ENCODE measurements at regions not wholly inside any gene's neighbourhood (a gene's known extent, or its start where the extent isn't known, plus 50 kb on each side); places are given as distances from the start of the nearest gene placed in this dataset.

DNA sequence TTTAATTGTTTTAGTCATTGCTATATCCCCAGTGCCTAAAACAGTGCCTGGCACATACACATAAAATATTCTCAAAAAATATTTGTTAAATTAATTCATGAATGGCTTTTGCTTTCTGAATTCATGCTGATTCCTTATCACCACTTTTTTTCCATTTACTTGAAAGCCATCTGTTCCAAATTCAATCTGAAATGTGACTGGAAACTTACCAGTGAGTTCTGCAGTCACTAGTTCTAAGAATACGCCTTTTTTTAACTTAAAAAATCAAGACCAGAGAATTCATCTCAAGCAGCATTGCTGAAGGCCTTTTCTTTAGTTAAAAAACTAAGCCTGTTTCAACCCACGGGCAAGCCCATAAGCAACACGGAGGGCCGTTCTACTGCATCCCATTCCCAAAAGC lies 114.0 kb upstream of the ERCC4 start (continued):
- TF ChIP-seq, protein P1, sequence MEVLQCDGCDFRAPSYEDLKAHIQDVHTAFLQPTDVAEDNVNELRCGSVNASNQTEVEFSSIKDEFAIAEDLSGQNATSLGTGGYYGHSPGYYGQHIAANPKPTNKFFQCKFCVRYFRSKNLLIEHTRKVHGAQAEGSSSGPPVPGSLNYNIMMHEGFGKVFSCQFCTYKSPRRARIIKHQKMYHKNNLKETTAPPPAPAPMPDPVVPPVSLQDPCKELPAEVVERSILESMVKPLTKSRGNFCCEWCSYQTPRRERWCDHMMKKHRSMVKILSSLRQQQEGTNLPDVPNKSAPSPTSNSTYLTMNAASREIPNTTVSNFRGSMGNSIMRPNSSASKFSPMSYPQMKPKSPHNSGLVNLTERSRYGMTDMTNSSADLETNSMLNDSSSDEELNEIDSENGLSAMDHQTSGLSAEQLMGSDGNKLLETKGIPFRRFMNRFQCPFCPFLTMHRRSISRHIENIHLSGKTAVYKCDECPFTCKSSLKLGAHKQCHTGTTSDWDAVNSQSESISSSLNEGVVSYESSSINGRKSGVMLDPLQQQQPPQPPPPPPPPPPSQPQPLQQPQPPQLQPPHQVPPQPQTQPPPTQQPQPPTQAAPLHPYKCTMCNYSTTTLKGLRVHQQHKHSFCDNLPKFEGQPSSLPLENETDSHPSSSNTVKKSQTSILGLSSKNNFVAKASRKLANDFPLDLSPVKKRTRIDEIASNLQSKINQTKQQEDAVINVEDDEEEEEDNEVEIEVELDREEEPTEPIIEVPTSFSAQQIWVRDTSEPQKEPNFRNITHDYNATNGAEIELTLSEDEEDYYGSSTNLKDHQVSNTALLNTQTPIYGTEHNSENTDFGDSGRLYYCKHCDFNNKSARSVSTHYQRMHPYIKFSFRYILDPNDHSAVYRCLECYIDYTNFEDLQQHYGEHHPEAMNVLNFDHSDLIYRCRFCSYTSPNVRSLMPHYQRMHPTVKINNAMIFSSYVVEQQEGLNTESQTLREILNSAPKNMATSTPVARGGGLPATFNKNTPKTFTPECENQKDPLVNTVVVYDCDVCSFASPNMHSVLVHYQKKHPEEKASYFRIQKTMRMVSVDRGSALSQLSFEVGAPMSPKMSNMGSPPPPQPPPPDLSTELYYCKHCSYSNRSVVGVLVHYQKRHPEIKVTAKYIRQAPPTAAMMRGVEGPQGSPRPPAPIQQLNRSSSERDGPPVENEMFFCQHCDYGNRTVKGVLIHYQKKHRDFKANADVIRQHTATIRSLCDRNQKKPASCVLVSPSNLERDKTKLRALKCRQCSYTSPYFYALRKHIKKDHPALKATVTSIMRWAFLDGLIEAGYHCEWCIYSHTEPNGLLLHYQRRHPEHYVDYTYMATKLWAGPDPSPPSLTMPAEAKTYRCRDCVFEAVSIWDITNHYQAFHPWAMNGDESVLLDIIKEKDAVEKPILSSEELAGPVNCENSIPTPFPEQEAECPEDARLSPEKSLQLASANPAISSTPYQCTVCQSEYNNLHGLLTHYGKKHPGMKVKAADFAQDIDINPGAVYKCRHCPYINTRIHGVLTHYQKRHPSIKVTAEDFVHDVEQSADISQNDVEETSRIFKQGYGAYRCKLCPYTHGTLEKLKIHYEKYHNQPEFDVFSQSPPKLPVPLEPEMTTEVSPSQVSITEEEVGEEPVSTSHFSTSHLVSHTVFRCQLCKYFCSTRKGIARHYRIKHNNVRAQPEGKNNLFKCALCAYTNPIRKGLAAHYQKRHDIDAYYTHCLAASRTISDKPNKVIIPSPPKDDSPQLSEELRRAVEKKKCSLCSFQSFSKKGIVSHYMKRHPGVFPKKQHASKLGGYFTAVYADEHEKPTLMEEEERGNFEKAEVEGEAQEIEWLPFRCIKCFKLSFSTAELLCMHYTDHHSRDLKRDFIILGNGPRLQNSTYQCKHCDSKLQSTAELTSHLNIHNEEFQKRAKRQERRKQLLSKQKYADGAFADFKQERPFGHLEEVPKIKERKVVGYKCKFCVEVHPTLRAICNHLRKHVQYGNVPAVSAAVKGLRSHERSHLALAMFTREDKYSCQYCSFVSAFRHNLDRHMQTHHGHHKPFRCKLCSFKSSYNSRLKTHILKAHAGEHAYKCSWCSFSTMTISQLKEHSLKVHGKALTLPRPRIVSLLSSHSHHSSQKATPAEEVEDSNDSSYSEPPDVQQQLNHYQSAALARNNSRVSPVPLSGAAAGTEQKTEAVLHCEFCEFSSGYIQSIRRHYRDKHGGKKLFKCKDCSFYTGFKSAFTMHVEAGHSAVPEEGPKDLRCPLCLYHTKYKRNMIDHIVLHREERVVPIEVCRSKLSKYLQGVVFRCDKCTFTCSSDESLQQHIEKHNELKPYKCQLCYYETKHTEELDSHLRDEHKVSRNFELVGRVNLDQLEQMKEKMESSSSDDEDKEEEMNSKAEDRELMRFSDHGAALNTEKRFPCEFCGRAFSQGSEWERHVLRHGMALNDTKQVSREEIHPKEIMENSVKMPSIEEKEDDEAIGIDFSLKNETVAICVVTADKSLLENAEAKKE (CRISPR knock-in tag; IDR thresholded peaks at IDR 0.05): no peak
- TF ChIP-seq EZH2 (IDR thresholded peaks at IDR 0.05; ENCODE audit: low read depth, unreplicated experiment) (no peak), POLR2AphosphoS5 (IDR thresholded peaks at IDR 0.05; ENCODE audit: low read depth) (no peak), CREB1 (CRISPR knock-in tag; IDR thresholded peaks at IDR 0.05; ENCODE audit: low read depth) (no peak), ZNF114 (CRISPR knock-in tag; IDR thresholded peaks at IDR 0.05) (no peak)
- TF ChIP-seq, protein P2, sequence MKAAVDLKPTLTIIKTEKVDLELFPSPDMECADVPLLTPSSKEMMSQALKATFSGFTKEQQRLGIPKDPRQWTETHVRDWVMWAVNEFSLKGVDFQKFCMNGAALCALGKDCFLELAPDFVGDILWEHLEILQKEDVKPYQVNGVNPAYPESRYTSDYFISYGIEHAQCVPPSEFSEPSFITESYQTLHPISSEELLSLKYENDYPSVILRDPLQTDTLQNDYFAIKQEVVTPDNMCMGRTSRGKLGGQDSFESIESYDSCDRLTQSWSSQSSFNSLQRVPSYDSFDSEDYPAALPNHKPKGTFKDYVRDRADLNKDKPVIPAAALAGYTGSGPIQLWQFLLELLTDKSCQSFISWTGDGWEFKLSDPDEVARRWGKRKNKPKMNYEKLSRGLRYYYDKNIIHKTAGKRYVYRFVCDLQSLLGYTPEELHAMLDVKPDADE (IDR thresholded peaks at IDR 0.05): no peak
- TF ChIP-seq, protein P3, sequence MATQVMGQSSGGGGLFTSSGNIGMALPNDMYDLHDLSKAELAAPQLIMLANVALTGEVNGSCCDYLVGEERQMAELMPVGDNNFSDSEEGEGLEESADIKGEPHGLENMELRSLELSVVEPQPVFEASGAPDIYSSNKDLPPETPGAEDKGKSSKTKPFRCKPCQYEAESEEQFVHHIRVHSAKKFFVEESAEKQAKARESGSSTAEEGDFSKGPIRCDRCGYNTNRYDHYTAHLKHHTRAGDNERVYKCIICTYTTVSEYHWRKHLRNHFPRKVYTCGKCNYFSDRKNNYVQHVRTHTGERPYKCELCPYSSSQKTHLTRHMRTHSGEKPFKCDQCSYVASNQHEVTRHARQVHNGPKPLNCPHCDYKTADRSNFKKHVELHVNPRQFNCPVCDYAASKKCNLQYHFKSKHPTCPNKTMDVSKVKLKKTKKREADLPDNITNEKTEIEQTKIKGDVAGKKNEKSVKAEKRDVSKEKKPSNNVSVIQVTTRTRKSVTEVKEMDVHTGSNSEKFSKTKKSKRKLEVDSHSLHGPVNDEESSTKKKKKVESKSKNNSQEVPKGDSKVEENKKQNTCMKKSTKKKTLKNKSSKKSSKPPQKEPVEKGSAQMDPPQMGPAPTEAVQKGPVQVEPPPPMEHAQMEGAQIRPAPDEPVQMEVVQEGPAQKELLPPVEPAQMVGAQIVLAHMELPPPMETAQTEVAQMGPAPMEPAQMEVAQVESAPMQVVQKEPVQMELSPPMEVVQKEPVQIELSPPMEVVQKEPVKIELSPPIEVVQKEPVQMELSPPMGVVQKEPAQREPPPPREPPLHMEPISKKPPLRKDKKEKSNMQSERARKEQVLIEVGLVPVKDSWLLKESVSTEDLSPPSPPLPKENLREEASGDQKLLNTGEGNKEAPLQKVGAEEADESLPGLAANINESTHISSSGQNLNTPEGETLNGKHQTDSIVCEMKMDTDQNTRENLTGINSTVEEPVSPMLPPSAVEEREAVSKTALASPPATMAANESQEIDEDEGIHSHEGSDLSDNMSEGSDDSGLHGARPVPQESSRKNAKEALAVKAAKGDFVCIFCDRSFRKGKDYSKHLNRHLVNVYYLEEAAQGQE (IDR thresholded peaks at IDR 0.05; ENCODE audit: unreplicated experiment): no peak
